H1 (cell line): ENCODE measurements at regions not wholly inside any gene's neighbourhood (a gene's known extent, or its start where the extent isn't known, plus 50 kb on each side); places are given as distances from the start of the nearest gene placed in this dataset.

Experiments
- CTCF ChIA-PET: fragments of 300-600 bp; sonication (Branson Sonifier 250); formaldehyde crosslinking; loops from one replicate; lab custom pipeline; 2021; ENCODE audit not compliant: partially characterized antibody; lab: Charles Lee
- POLR2A ChIA-PET: fragments of 300-600 bp; sonication (Branson Sonifier 250); formaldehyde crosslinking; loops from one replicate; lab custom pipeline; 2021; ENCODE audit warnings: inconsistent platforms; ENCODE audit not compliant: partially characterized antibody; lab: Charles Lee
- DNase-seq, 2 experiments: peaks; one replicate each; pipeline versions ENCODE4 v3.0.0 to v3.0.0-alpha.2; 2010 to 2022; ENCODE audit warnings: low spot score in 2 of 2, low read depth in 1 of 2, mixed read lengths in 1 of 2
- FAIRE-seq: peaks from 2 replicates; lab custom pipeline; 2011; peaks lifted over from hg19 to GRCh38; lab: Jason Lieb, UNC
- H2AFZ ChIP-seq: 2 replicates; pipeline ENCODE4 v1.8.1; 2012; ENCODE audit warnings: low read length, inconsistent platforms
- H2AK5ac ChIP-seq: 2 replicates; pipeline ENCODE4 v1.6.1; 2013; ENCODE audit warnings: low read depth, low read length
- H2BK120ac ChIP-seq: replicated peaks from 2 replicates; pipeline ENCODE3; 2013; ENCODE audit warnings: low read depth, low read length, inconsistent platforms
- H2BK12ac ChIP-seq: 2 replicates; pipeline ENCODE4 v1.6.1; 2013; ENCODE audit warnings: low read depth, low read length
- H2BK15ac ChIP-seq: 2 replicates; pipeline ENCODE4 v1.6.1; 2013; ENCODE audit warnings: low read length
- H2BK20ac ChIP-seq: 2 replicates; pipeline ENCODE4 v1.6.1; 2013; ENCODE audit warnings: low read length
- H2BK5ac ChIP-seq: 2 replicates; pipeline ENCODE4 v1.6.1; 2013; ENCODE audit warnings: low read depth, low read length
- H3K14ac ChIP-seq: 2 replicates; pipeline ENCODE4 v1.6.1; 2013; ENCODE audit warnings: inconsistent platforms; ENCODE audit not compliant: insufficient read length
- H3K18ac ChIP-seq: 2 replicates; pipeline ENCODE4 v1.6.1; 2013; ENCODE audit warnings: low read length; ENCODE audit errors: extremely low read depth
- H3K23ac ChIP-seq: 2 replicates; pipeline ENCODE4 v1.6.1; 2013; ENCODE audit warnings: inconsistent platforms; ENCODE audit not compliant: insufficient read length
- H3K23me2 ChIP-seq: 2 replicates; pipeline ENCODE4 v1.6.1; 2013; ENCODE audit warnings: low read depth, low read length
- H3K27ac ChIP-seq: 2 replicates; pipeline ENCODE4 v1.6.1; 2011; ENCODE audit warnings: low read depth, low read length, inconsistent platforms
- H3K27me3 ChIP-seq, 4 experiments: replicated peaks in 1 of 4; 1 replicate in 1 of 4; 2 replicates in 3 of 4; pipeline versions ENCODE4 v1.6.1 to v1.8.1; 2011 to 2013; ENCODE audit warnings: low read length in 3 of 4, mild to moderate bottlenecking in 3 of 4, inconsistent platforms in 2 of 4, mixed read lengths in 2 of 4, moderate library complexity in 1 of 4; ENCODE audit not compliant: control insufficient read depth in 3 of 4, insufficient read depth in 3 of 4; ENCODE audit errors: extremely low read depth in 1 of 4
- H3K36me3 ChIP-seq, 4 experiments: 2 replicates each; pipeline versions ENCODE4 v1.6.1 to v1.8.1; 2011 to 2013; ENCODE audit warnings: mild to moderate bottlenecking in 4 of 4, low read length in 3 of 4, moderate library complexity in 2 of 4, control low read depth in 1 of 4, inconsistent platforms in 1 of 4; ENCODE audit not compliant: insufficient read depth in 4 of 4, control insufficient read depth in 2 of 4
- H3K4ac ChIP-seq: replicated peaks from 2 replicates; pipeline ENCODE3; 2013; ENCODE audit warnings: low read length, low read depth, mixed read lengths, inconsistent platforms; ENCODE audit not compliant: insufficient read length
- H3K4me1 ChIP-seq, 4 experiments: replicated peaks in 1 of 4; 1 replicate in 1 of 4; 2 replicates in 3 of 4; pipeline versions ENCODE4 v1.6.1 to v1.8.1; 2011 to 2013; ENCODE audit warnings: low read length in 3 of 4, inconsistent platforms in 2 of 4, mixed read lengths in 1 of 4; ENCODE audit not compliant: insufficient read depth in 4 of 4, control insufficient read depth in 3 of 4
- H3K4me2 ChIP-seq, 2 experiments: 2 replicates each; pipeline versions ENCODE4 v1.6.1 to v1.8.1; 2011 to 2013; ENCODE audit warnings: low read depth in 2 of 2, low read length in 2 of 2, control low read depth in 1 of 2, inconsistent platforms in 1 of 2, mild to moderate bottlenecking in 1 of 2; ENCODE audit not compliant: insufficient read depth in 1 of 2
- H3K4me3 ChIP-seq, 4 experiments: fragments of 200-600, 300-600 bp in 1 of 4; sonication (generic), shearing (Covaris generic), sonication (Bioruptor Twin) in 1 of 4; 2 replicates each; pipeline versions ENCODE4 v1.5.1 to v1.8.1; 2011 to 2016; ENCODE audit warnings: low read length in 4 of 4, low read depth in 3 of 4, control low read depth in 2 of 4, inconsistent platforms in 2 of 4, mild to moderate bottlenecking in 2 of 4, mixed read lengths in 1 of 4, moderate library complexity in 1 of 4; ENCODE audit not compliant: insufficient read depth in 2 of 4; ENCODE audit errors: extremely low read depth in 1 of 4
- H3K56ac ChIP-seq: replicated peaks from 2 replicates; pipeline ENCODE3; 2013; ENCODE audit warnings: low read depth, mild to moderate bottlenecking, mixed read lengths, low read length, inconsistent platforms; ENCODE audit not compliant: insufficient read length
- H3K79me1 ChIP-seq: 2 replicates; pipeline ENCODE4 v1.6.1; 2013; ENCODE audit warnings: low read depth, low read length, control low read depth
- H3K79me2 ChIP-seq, 2 experiments: 2 replicates each; pipeline versions ENCODE4 v1.6.1 to v1.8.1; 2012 to 2013; ENCODE audit warnings: low read length in 2 of 2, mild to moderate bottlenecking in 2 of 2, inconsistent platforms in 1 of 2; ENCODE audit not compliant: insufficient read depth in 2 of 2, control insufficient read depth in 1 of 2
- H3K9ac ChIP-seq, 4 experiments: replicated peaks in 1 of 4; 1 replicate in 1 of 4; 2 replicates in 3 of 4; pipeline versions ENCODE4 v1.6.1 to v1.8.1; 2011 to 2013; ENCODE audit warnings: low read depth in 3 of 4, low read length in 3 of 4, control low read depth in 2 of 4, mild to moderate bottlenecking in 2 of 4, moderate library complexity in 2 of 4, inconsistent platforms in 1 of 4; ENCODE audit errors: extremely low read depth in 1 of 4
- H3K9me3 ChIP-seq, 2 experiments: 2 replicates each; pipeline versions ENCODE4 v1.6.1 to v1.8.1; 2012 to 2013; ENCODE audit warnings: mild to moderate bottlenecking in 2 of 2, moderate library complexity in 2 of 2, control low read depth in 1 of 2, inconsistent platforms in 1 of 2, low read depth in 1 of 2, low read length in 1 of 2, mixed read lengths in 1 of 2; ENCODE audit not compliant: insufficient read depth in 2 of 2
- H4K20me1 ChIP-seq, 2 experiments: replicated peaks in 1 of 2; 2 replicates each; pipeline versions ENCODE3 to v1.8.1; 2011 to 2013; ENCODE audit warnings: inconsistent platforms in 2 of 2, low read length in 2 of 2, mild to moderate bottlenecking in 1 of 2; ENCODE audit not compliant: insufficient read depth in 2 of 2, control insufficient read depth in 1 of 2
- H4K5ac ChIP-seq: 2 replicates; pipeline ENCODE4 v1.6.1; 2013; ENCODE audit warnings: low read length, low read depth, mixed read lengths, inconsistent platforms; ENCODE audit not compliant: insufficient read length
- H4K8ac ChIP-seq: 2 replicates; pipeline ENCODE4 v1.8.0; 2013; ENCODE audit warnings: mild to moderate bottlenecking, moderate library complexity, low read length, inconsistent platforms; ENCODE audit not compliant: insufficient read depth; ENCODE audit errors: extremely low read depth
- H4K91ac ChIP-seq: replicated peaks from 2 replicates; pipeline ENCODE3; 2013; ENCODE audit warnings: low read length, mixed read lengths, inconsistent platforms; ENCODE audit not compliant: insufficient read length
- BACH1 ChIP-seq: IDR thresholded peaks from 2 replicates; pipeline ENCODE4 v1.6.1; 2012; ENCODE audit warnings: low read length, improper control_type of control experiment
- BCL11A ChIP-seq, 2 experiments: IDR thresholded peaks; one replicate each; pipeline ENCODE4 v1.6.1; 2011; ENCODE audit warnings: low read depth in 2 of 2, low read length in 2 of 2, mild to moderate bottlenecking in 2 of 2
- EP300 ChIP-seq, 2 experiments: IDR thresholded peaks; 1 replicate in 1 of 2; 2 replicates in 1 of 2; pipeline ENCODE4 v1.6.1; 2011 to 2012; ENCODE audit warnings: low read depth in 2 of 2, low read length in 2 of 2, mild to moderate bottlenecking in 2 of 2, borderline replicate concordance in 1 of 2, inconsistent platforms in 1 of 2, moderate library complexity in 1 of 2
- HDAC6 ChIP-seq: IDR thresholded peaks from one replicate; pipeline ENCODE4 v1.7.1; 2012; ENCODE audit warnings: low read depth, mild to moderate bottlenecking, inconsistent platforms, low read length, moderate library complexity
- JUN ChIP-seq: IDR thresholded peaks from 2 replicates; pipeline ENCODE4 v1.6.1; 2011; ENCODE audit warnings: low read depth, mild to moderate bottlenecking, improper control_type of control experiment, low read length
- KDM1A ChIP-seq: fragments of 200-600, 300-600 bp; sonication (generic); IDR thresholded peaks from 2 replicates; pipeline ENCODE4 v1.7.1; 2016; ENCODE audit warnings: mild to moderate bottlenecking, low read length, borderline replicate concordance
- KDM4A ChIP-seq: IDR thresholded peaks from one replicate; pipeline ENCODE4 v1.7.1; 2012; ENCODE audit warnings: low read depth, mild to moderate bottlenecking, moderate library complexity, low read length, inconsistent platforms; ENCODE audit not compliant: severe bottlenecking
- KDM5A ChIP-seq: fragments of 200-600 bp; IDR thresholded peaks from 2 replicates; pipeline ENCODE4 v1.7.1; 2012; ENCODE audit warnings: mild to moderate bottlenecking, low read length, inconsistent platforms, mixed read lengths
- NANOG ChIP-seq: IDR thresholded peaks from 2 replicates; pipeline ENCODE4 v1.6.1; 2011; ENCODE audit warnings: low read length, low read depth, mild to moderate bottlenecking, inconsistent platforms; ENCODE audit not compliant: insufficient read depth, poor library complexity, severe bottlenecking
- SAP30 ChIP-seq: fragments of 300-600 bp; sonication (generic); IDR thresholded peaks from 2 replicates; pipeline ENCODE4 v1.7.1; 2012; ENCODE audit warnings: low read length, moderate library complexity, mild to moderate bottlenecking, inconsistent platforms; ENCODE audit not compliant: insufficient read depth, insufficient replicate concordance
- SIX5 ChIP-seq: IDR thresholded peaks from 2 replicates; pipeline ENCODE4 v1.6.1; 2011; ENCODE audit warnings: mild to moderate bottlenecking, low read depth, low read length
- WGBS, 2 experiments: shearing (Covaris generic) in 1 of 2; methylation state at CpG; one replicate each; pipeline versions ENCODE4 v1.1.6 to v1.1.7; 2013 to 2015; ENCODE audit warnings: low lambda C conversion rate in 2 of 2, mixed read lengths in 2 of 2, inconsistent platforms in 1 of 2, low coverage in 1 of 2, missing lambda C conversion rate in 1 of 2; ENCODE audit not compliant: insufficient replicate concordance in 2 of 2, insufficient coverage in 1 of 2, insufficient read length in 1 of 2; ENCODE audit errors: extremely low coverage in 1 of 2, missing lambda C conversion rate in 1 of 2; 5-methylcytosine and 5-hydroxymethylcytosine counted together
- TF ChIP-seq, protein P1 (sequence below): IDR thresholded peaks from 2 replicates; pipeline ENCODE4 v1.6.1; 2012; ENCODE audit warnings: inconsistent platforms
- TF ChIP-seq, protein P2 (sequence below): IDR thresholded peaks from 2 replicates; pipeline ENCODE4 v1.6.1; 2011; ENCODE audit warnings: low read length, improper control_type of control experiment

DNA sequence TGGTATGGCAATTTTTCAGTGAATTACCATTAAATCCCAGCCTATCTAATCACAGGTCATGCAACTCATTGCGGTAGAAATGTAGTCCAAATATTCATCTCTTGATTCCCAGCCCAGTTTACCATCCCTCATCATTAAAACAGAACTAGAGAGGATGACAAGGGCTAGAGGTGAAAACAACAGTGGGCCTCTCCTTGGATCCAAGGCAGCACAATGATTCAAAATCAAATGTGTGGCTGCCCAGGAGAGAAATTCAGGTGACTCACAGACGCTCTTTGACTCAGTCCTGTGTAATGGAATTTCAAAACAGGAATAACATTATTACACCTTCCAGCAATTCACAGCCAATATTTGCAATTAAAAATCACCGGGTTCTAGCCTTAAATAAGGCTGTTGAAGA lies 246.5 kb downstream of the TBL1XR1 start:
- no peaks in the 10 kb centered on the region for H3K4me1 ChIP-seq
- H3K4ac ChIP-seq, result no peak overlapping the region
- no peak overlapping the region for H3K14ac ChIP-seq
- no peak overlapping the region for H2BK15ac ChIP-seq
- H3K23ac ChIP-seq, result no peak overlapping the region
- no peak overlapping the region for H2BK20ac ChIP-seq
- H3K18ac ChIP-seq, result no peak overlapping the region
- no peak overlapping the region for H4K91ac ChIP-seq
- H3K27ac ChIP-seq, result no peak overlapping the region
- no peaks in the 10 kb centered on the region for H3K9me3 ChIP-seq
- H3K36me3 ChIP-seq, result no peaks in the 10 kb centered on the region
- H2BK5ac ChIP-seq, result no peak overlapping the region
- no peaks in the 10 kb centered on the region for H3K79me2 ChIP-seq
- H2AK5ac ChIP-seq, result no peak overlapping the region
- H4K8ac ChIP-seq, result no peak overlapping the region
- no peak overlapping the region for H3K4me2 ChIP-seq
- 89% methylated on average over 3 of the region's 3 CpGs; no CpG with 5 or more reads in 1 of the 2 experiments for WGBS, 2 experiments
- no peak overlapping the region for H4K5ac ChIP-seq
- H2AFZ ChIP-seq, result 0 out of 2 replicates have a peak overlapping the region, but pooled peaks have one; percentile 6
- no peaks in the 10 kb centered on the region for H3K79me1 ChIP-seq
- no peak overlapping the region for H2BK12ac ChIP-seq
- ChIA-PET CTCF (interaction anchor here (0.9 to 1.2 kb wide), 2 partner anchors 103 to 409 kb away, joined by 4 to 5 read pairs; no protein-coding TSS in a partner anchor), POLR2A (no interaction called here)
- H4K20me1 ChIP-seq, result no peaks in the 10 kb centered on the region
- H3K23me2 ChIP-seq, result no peaks in the 10 kb centered on the region
- DNase-seq (no peak), FAIRE-seq (no peak)
- H3K56ac ChIP-seq, result no peak overlapping the region
- no peak overlapping the region for H3K9ac ChIP-seq
- H2BK120ac ChIP-seq, result no peak overlapping the region
- H3K27me3 ChIP-seq, result no peaks in the 10 kb centered on the region
- H3K4me3 ChIP-seq, result no peak overlapping the region
- TF ChIP-seq EP300 (IDR thresholded peaks at IDR 0.05; ENCODE audit: borderline replicate concordance in 1 of 2, low read depth in 2 of 2, low read length in 2 of 2) (no peak), SIX5 (no peak), JUN (no peak), BACH1 (no peak), HDAC6 (no peak), KDM1A (no peak), NANOG (no peak), BCL11A (IDR thresholded peaks at IDR 0.05; ENCODE audit: low read depth in 2 of 2, low read length in 2 of 2) (no peak), KDM4A (no peak), KDM5A (no peak), SAP30 (no peak)
- TF ChIP-seq, protein P1, sequence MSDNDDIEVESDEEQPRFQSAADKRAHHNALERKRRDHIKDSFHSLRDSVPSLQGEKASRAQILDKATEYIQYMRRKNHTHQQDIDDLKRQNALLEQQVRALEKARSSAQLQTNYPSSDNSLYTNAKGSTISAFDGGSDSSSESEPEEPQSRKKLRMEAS, result no peak
- TF ChIP-seq, protein P2, sequence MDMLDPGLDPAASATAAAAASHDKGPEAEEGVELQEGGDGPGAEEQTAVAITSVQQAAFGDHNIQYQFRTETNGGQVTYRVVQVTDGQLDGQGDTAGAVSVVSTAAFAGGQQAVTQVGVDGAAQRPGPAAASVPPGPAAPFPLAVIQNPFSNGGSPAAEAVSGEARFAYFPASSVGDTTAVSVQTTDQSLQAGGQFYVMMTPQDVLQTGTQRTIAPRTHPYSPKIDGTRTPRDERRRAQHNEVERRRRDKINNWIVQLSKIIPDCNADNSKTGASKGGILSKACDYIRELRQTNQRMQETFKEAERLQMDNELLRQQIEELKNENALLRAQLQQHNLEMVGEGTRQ, result no peak
